Activated effector memory CD4-positive, alpha-beta T cell treated with Interleukin-2 at 50 U/mL for 16 hours (primary cell): ENCODE measurements at regions not wholly inside any gene's neighbourhood (a gene's known extent, or its start where the extent isn't known, plus 50 kb on each side); places are given as distances from the start of the nearest gene placed in this dataset.
A peak's percentile ranks its signal among the peaks of the same experiment; 100 is the strongest.

Experiments
- DNase-seq: peaks from one replicate; pipeline ENCODE4 v3.0.0-alpha.2; 2020

- no peak for DNase-seq
Measured at GRCh38 chr5:173767574-173768266, 120.4 kb upstream of the CPEB4 start.

- no peak for DNase-seq
Measured at GRCh38 chr5:173768267-173768806, 119.8 kb upstream of the CPEB4 start.

- DNase-seq: no peak
Measured at GRCh38 chr5:173768891-173769290, 119.3 kb upstream of the CPEB4 start.

GRCh38 chr5:173770637-173771036 is 117.5 kb upstream of the CPEB4 start:
- no peak for DNase-seq

GRCh38 chr5:173771121-173771724 is 116.9 kb upstream of the CPEB4 start:
- DNase-seq: no peak

GRCh38 chr5:173771725-173772383 is 116.3 kb upstream of the CPEB4 start:
- no peak for DNase-seq

GRCh38 chr5:173772384-173773059 is 115.6 kb upstream of the CPEB4 start:
- DNase-seq: no peak

GRCh38 chr5:173774271-173774761 is 113.8 kb upstream of the CPEB4 start:
- no peak for DNase-seq

- DNase-seq: no peak
Measured at GRCh38 chr5:173775261-173776197, 112.6 kb upstream of the CPEB4 start.

GRCh38 chr5:173777149-173777548 is 111.0 kb upstream of the CPEB4 start:
- no peak for DNase-seq

GRCh38 chr5:173777674-173778073 is 110.5 kb upstream of the CPEB4 start:
- no peak for DNase-seq

GRCh38 chr5:173778152-173778782 is 109.9 kb upstream of the CPEB4 start:
- no peak for DNase-seq

GRCh38 chr5:173778784-173779304 is 109.3 kb upstream of the CPEB4 start:
- no peak for DNase-seq

GRCh38 chr5:173780235-173781234 is 107.6 kb upstream of the CPEB4 start:
- no peak for DNase-seq

- no peak for DNase-seq
Measured at GRCh38 chr5:173781432-173781815, 106.7 kb upstream of the CPEB4 start.

- DNase-seq: peak; percentile 60
Measured at GRCh38 chr5:173781816-173782670, 106.1 kb upstream of the CPEB4 start.

- no peak for DNase-seq
Measured at GRCh38 chr5:173782671-173783101, 105.5 kb upstream of the CPEB4 start.

GRCh38 chr5:173783371-173783770 is 104.8 kb upstream of the CPEB4 start:
- DNase-seq: no peak

GRCh38 chr5:173785400-173785799 is 102.7 kb upstream of the CPEB4 start:
- DNase-seq: no peak
